ENCODE measurements at regions not wholly inside any gene's neighbourhood (a gene's known extent, or its start where the extent isn't known, plus 50 kb on each side); places are given as distances from the start of the nearest gene placed in this dataset.

- Histone ChIP-seq H3K4me1 (no peaks in the 10 kb centered on the region), H3K27me3 (no peaks in the 10 kb centered on the region), H3K4me3 (no peak overlapping the region), H3K36me3 (no peaks in the 10 kb centered on the region), H3K9me3 (peaks cover 0 to 2% of the 10 kb centered on the region in 2 donors), H3K27ac (no peak overlapping the region)
- DNase-seq (ENCODE audit: low spot score in 2 of 2) = no peak
- TF ChIP-seq CTCF (IDR thresholded peaks at IDR 0.05) = no peak
- intact Hi-C loops (cut with DNase I) = no loop called here
Observed at GRCh38 chrX:22376369-22376768, 103.7 kb downstream of the CBLL2 start.

GRCh38 chrX:22378296-22378695 lies 105.6 kb downstream of the CBLL2 start:
- intact Hi-C loops (cut with DNase I) = no loop called here

GRCh38 chrX:22383988-22384387 lies 111.3 kb downstream of the CBLL2 start:
- Histone ChIP-seq H3K4me3 (no peak overlapping the region), H3K27ac (no peak overlapping the region), H3K36me3 (no peaks in the 10 kb centered on the region), H3K4me1 (no peaks in the 10 kb centered on the region), H3K27me3 (no peaks in the 10 kb centered on the region), H3K9me3 (peaks cover 0 to 7% of the 10 kb centered on the region in 2 donors)
- no peak for DNase-seq (ENCODE audit: low spot score in 2 of 2)
- no peak for TF ChIP-seq CTCF (IDR thresholded peaks at IDR 0.05)
- intact Hi-C loops (cut with DNase I) = no loop called here

More at GRCh38 chrX:22378296-22378695, 105.6 kb downstream of the CBLL2 start:
- H3K27me3 ChIP-seq = no peaks in the 10 kb centered on the region
- no peak overlapping the region for H3K4me3 ChIP-seq
- no peaks in the 10 kb centered on the region for H3K4me1 ChIP-seq
- H3K36me3 ChIP-seq = no peaks in the 10 kb centered on the region
- TF ChIP-seq CTCF (IDR thresholded peaks at IDR 0.05) = no peak
- no peak overlapping the region for H3K27ac ChIP-seq
- no peak for DNase-seq (ENCODE audit: low spot score in 2 of 2)
- H3K9me3 ChIP-seq = peaks cover 0 to 7% of the 10 kb centered on the region in 2 donors

- Histone ChIP-seq H3K36me3 (no peaks in the 10 kb centered on the region), H3K9me3 (no peaks in the 10 kb centered on the region), H3K27ac (no peak overlapping the region), H3K27me3 (no peaks in the 10 kb centered on the region), H3K4me1 (no peaks in the 10 kb centered on the region), H3K4me3 (no peak overlapping the region)
- no peak for TF ChIP-seq CTCF (IDR thresholded peaks at IDR 0.05)
- no peak for DNase-seq (ENCODE audit: low spot score in 2 of 2)
- intact Hi-C loops (cut with DNase I) = no loop called here
Observed at GRCh38 chrX:22389556-22390179, 117.0 kb downstream of the CBLL2 start.

- Histone ChIP-seq H3K27me3 (no peaks in the 10 kb centered on the region), H3K9me3 (no peaks in the 10 kb centered on the region), H3K36me3 (no peaks in the 10 kb centered on the region), H3K27ac (peak overlapping the region in 1 of 2 donors; percentile 8), H3K4me1 (no peaks in the 10 kb centered on the region), H3K4me3 (no peak overlapping the region)
- intact Hi-C loops (cut with DNase I) = no loop called here
- TF ChIP-seq CTCF (IDR thresholded peaks at IDR 0.05) = no peak
- DNase-seq (ENCODE audit: low spot score in 2 of 2) = no peak
Observed at GRCh38 chrX:22392133-22392948, 119.6 kb downstream of the CBLL2 start.

Data from ascending aorta (tissue), 2 donors.